ENCODE measurements at regions not wholly inside any gene's neighbourhood (a gene's known extent, or its start where the extent isn't known, plus 50 kb on each side); places are given as distances from the start of the nearest gene placed in this dataset.

DNA sequence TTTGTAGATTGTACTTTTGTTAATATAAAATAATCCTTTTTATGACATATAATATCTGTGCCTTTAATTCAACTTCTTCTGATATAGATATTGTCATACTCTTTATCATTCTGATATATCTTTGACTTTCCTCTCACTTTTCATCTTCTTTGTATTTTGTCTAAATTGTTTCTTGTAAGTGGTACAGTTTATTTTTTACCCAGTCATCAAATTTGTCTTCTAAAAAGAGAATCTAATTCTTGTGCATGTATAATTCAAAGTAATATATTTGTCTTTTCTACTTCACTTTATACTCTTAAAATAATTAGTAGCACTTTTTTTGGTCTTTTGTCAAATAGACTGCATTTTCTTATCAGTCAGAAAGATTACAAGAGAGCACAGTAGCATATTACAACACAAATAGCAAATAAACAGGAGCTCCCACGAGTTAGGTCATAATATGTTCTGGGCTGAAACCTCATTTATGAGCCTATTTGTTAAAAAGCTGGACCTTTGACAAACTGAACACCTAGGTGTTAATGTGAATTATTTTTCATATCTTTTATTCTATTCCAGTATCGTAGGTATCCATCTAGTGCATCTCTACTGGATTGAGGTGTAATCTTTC lies 379.7 kb upstream of the B3GALT2 start:
- no peaks in the 10 kb centered on the region for H3K27me3 ChIP-seq
- 63% methylated on average over 2 of the region's 2 CpGs for WGBS
- H3K4me1 ChIP-seq = no peaks in the 10 kb centered on the region
- no peaks in the 10 kb centered on the region for H3K9me3 ChIP-seq
- TF ChIP-seq, protein P1, sequence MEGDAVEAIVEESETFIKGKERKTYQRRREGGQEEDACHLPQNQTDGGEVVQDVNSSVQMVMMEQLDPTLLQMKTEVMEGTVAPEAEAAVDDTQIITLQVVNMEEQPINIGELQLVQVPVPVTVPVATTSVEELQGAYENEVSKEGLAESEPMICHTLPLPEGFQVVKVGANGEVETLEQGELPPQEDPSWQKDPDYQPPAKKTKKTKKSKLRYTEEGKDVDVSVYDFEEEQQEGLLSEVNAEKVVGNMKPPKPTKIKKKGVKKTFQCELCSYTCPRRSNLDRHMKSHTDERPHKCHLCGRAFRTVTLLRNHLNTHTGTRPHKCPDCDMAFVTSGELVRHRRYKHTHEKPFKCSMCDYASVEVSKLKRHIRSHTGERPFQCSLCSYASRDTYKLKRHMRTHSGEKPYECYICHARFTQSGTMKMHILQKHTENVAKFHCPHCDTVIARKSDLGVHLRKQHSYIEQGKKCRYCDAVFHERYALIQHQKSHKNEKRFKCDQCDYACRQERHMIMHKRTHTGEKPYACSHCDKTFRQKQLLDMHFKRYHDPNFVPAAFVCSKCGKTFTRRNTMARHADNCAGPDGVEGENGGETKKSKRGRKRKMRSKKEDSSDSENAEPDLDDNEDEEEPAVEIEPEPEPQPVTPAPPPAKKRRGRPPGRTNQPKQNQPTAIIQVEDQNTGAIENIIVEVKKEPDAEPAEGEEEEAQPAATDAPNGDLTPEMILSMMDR (IDR thresholded peaks at IDR 0.05) = no peak
- TF ChIP-seq POLR2A (IDR thresholded peaks at IDR 0.05) (no peak), EP300 (IDR thresholded peaks at IDR 0.05) (no peak), POLR2AphosphoS5 (IDR thresholded peaks at IDR 0.05) (no peak)
- H3K36me3 ChIP-seq = no peaks in the 10 kb centered on the region
- H3K4me3 ChIP-seq = no peak overlapping the region
- H3K27ac ChIP-seq = no peak overlapping the region
- no peak for DNase-seq (ENCODE audit: low spot score in 2 of 2)

DNA sequence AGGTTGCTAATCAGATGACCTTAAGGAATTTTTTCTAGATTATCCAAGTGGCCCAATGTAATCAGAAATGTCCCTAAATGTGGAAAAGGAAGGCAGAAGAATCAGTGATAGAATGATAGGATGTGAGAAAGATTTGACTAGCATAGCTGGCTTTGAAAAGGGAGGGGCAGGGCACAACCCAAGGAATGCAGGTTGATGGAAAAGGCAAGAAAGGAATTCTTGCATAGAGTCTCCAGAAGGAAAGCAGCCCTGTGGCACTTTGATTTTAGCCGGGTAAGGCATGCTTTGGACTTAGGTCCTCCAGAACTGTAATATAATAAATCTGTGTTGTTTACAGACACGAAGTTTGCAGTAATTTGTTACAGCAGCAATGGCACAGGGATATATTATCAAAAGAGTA lies 375.7 kb upstream of the B3GALT2 start:
- 41% methylated on average over 2 of the region's 2 CpGs for WGBS
- Histone ChIP-seq H3K4me3 (no peak overlapping the region), H3K4me1 (peaks cover 5% of the 10 kb centered on the region), H3K36me3 (no peaks in the 10 kb centered on the region), H3K9me3 (no peaks in the 10 kb centered on the region), H3K27ac (no peak overlapping the region), H3K27me3 (no peaks in the 10 kb centered on the region)
- DNase-seq (ENCODE audit: low spot score in 2 of 2) = no peak
- TF ChIP-seq, protein P1 (IDR thresholded peaks at IDR 0.05) = no peak
- no peak for TF ChIP-seq POLR2AphosphoS5 (IDR thresholded peaks at IDR 0.05)
- TF ChIP-seq POLR2A (IDR thresholded peaks at IDR 0.05) = no peak
- TF ChIP-seq EP300 (IDR thresholded peaks at IDR 0.05) = no peak

DNA sequence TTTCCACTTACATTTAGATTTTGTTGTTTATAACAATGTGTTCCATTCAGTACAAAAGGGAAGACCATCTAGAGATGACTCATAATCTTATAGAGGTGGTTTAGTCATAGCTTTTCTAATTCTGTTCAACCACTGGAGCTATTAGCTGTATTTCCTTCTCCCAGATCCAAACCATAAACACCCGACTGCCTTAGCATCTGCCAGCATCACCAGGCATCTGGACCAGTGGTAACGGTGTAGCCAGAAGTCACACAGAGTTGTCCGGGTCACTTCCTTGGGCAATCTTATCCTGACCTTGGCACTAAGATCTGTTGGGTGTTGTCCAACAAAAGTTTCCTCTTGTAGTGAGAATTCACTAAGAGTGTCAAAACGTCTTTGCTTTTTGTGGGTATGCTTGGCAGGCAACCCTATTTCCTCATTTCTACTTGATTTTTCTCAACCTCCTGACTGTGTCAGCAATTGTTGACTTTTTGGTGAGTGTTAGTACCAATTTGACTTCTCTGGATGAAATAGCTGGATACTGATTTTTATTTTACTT lies 372.1 kb upstream of the B3GALT2 start:
- Histone ChIP-seq H3K4me1 (peaks cover 5% of the 10 kb centered on the region), H3K36me3 (no peaks in the 10 kb centered on the region), H3K4me3 (no peak overlapping the region), H3K9me3 (no peaks in the 10 kb centered on the region), H3K27me3 (no peaks in the 10 kb centered on the region), H3K27ac (no peak overlapping the region)
- DNase-seq (ENCODE audit: low spot score in 2 of 2) = no peak
- TF ChIP-seq, protein P1 (IDR thresholded peaks at IDR 0.05) = no peak
- TF ChIP-seq POLR2AphosphoS5 (IDR thresholded peaks at IDR 0.05) = no peak
- no peak for TF ChIP-seq POLR2A (IDR thresholded peaks at IDR 0.05)
- no peak for TF ChIP-seq EP300 (IDR thresholded peaks at IDR 0.05)
- 35% methylated on average over 4 of the region's 4 CpGs for WGBS

DNA sequence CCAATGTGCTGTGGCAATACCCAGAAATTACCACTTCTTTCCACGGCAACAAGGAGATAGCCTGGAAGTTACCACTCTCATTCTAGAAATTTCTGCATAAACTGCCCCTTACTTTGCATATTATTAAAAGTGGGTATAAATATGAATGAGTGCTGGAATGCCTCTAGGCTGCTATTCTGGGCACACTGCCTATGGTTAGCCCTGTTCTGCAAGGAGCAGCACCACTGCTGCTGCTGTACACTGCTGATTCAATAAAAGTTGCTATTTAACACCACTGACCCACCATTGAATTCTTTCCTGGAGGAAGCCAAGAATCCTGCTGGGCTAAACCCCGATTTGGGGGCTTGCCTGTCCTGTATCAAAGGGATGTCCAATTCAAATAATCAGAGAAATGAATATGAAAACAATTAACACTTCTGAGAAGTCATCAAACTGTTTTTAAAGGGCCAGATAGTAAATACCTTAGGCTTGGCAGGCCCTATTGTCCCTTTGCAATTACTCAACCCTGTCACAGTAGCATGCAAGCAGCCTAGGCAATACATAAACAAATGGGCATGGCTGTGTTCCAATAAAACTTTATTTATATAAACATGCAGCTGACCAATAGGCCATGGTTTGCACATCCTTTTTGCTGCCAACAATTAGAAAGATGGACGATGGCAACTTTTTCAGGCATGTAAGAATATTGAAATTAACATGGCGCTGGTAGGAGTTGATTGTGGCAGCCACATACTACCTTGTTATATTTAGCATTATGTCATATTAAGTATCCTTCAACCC lies 369.4 kb upstream of the B3GALT2 start:
- no peaks in the 10 kb centered on the region for H3K36me3 ChIP-seq
- TF ChIP-seq EP300 (IDR thresholded peaks at IDR 0.05) = no peak
- no peak for TF ChIP-seq POLR2AphosphoS5 (IDR thresholded peaks at IDR 0.05)
- TF ChIP-seq, protein P1 (IDR thresholded peaks at IDR 0.05) = no peak
- TF ChIP-seq POLR2A (IDR thresholded peaks at IDR 0.05) = no peak
- WGBS = 85% methylated on average over 4 of the region's 4 CpGs

DNA sequence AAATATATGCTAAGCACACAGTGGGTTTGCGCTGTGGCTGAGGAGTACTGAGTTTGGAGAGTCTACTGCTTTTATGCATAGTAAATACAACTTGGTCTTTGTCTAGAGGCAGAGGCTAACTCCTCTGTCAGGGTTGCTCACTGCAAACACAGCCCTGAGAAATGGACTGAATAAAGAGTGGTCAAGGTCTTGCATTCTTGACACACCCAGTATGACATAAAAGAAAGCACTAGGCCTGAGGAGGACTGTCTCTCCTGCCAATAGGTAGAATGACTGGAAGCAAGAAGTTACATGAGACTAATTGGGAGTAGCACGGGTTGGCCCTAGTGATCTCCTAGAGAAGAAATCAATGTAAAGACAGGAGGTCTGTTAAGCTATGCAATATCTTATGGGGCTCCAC lies 367.2 kb upstream of the B3GALT2 start:
- Histone ChIP-seq H3K27ac (no peak overlapping the region), H3K27me3 (no peaks in the 10 kb centered on the region), H3K9me3 (no peaks in the 10 kb centered on the region), H3K36me3 (no peaks in the 10 kb centered on the region), H3K4me1 (peaks cover 1% of the 10 kb centered on the region), H3K4me3 (no peak overlapping the region)
- 87% methylated on average over 2 of the region's 2 CpGs for WGBS
- no peak for DNase-seq (ENCODE audit: low spot score in 2 of 2)
- no peak for TF ChIP-seq POLR2AphosphoS5 (IDR thresholded peaks at IDR 0.05)

More for the DNA sequence above, 369.4 kb upstream of the B3GALT2 start:
- H3K4me1 ChIP-seq = peaks cover 5% of the 10 kb centered on the region
- H3K4me3 ChIP-seq = no peak overlapping the region
- H3K27ac ChIP-seq = no peak overlapping the region
- DNase-seq (ENCODE audit: low spot score in 2 of 2) = no peak
- H3K9me3 ChIP-seq = no peaks in the 10 kb centered on the region
- no peaks in the 10 kb centered on the region for H3K27me3 ChIP-seq
